ENCODE measurements at regions not wholly inside any gene's neighbourhood (a gene's known extent, or its start where the extent isn't known, plus 50 kb on each side); places are given as distances from the start of the nearest gene placed in this dataset.

- TF ChIP-seq EZH2phosphoT487 (IDR thresholded peaks at IDR 0.05; ENCODE audit: insufficient read depth, low read depth) (no peak), EZH2 (IDR thresholded peaks at IDR 0.05; ENCODE audit: insufficient read depth, poor library complexity, severe bottlenecking) (no peak)
Observed at GRCh38 chr6:140566781-140567277, 1192.4 kb upstream of the CITED2 start.

All from GM23248 (cell line).